Calu3 (cell line): ENCODE measurements at regions not wholly inside any gene's neighbourhood (a gene's known extent, or its start where the extent isn't known, plus 50 kb on each side); places are given as distances from the start of the nearest gene placed in this dataset.

Experiments used
- BruUV-seq: library from RNA; stranded (reverse); fragments of 400-500 nt; replicated peaks from 2 replicates; lab custom pipeline; 2021; lab: Mats Ljungman, UMichigan
- CTCF ChIA-PET: fragments of 300-600 bp; sonication (Branson Sonifier 250); formaldehyde crosslinking; loops from one replicate; lab custom pipeline; 2022; ENCODE audit warnings: antibody characterized with exemption; lab: Charles Lee
- DNase-seq: peaks from one replicate; pipeline ENCODE4 v3.0.0; 2022
- H3K27ac Mint-ChIP-seq: one replicate; pipeline ENCODE4 v1.8.0; 2022; ENCODE audit warnings: mixed read lengths; ENCODE audit not compliant: unreplicated experiment
- H3K27me3 Mint-ChIP-seq: one replicate; pipeline ENCODE4 v1.8.0; 2022; ENCODE audit warnings: mixed read lengths; ENCODE audit not compliant: unreplicated experiment
- H3K36me3 Mint-ChIP-seq: one replicate; pipeline ENCODE4 v1.8.0; 2022; ENCODE audit warnings: mild to moderate bottlenecking, moderate library complexity, mixed read lengths; ENCODE audit not compliant: insufficient read depth, unreplicated experiment
- H3K4me1 Mint-ChIP-seq: one replicate; pipeline ENCODE4 v1.8.0; 2022; ENCODE audit warnings: mild to moderate bottlenecking, low read depth, mixed read lengths; ENCODE audit not compliant: unreplicated experiment
- H3K4me3 Mint-ChIP-seq: one replicate; pipeline ENCODE4 v1.8.0; 2022; ENCODE audit warnings: mild to moderate bottlenecking, low read depth, moderate library complexity, mixed read lengths; ENCODE audit not compliant: unreplicated experiment
- H3K9me3 Mint-ChIP-seq: one replicate; pipeline ENCODE4 v1.8.0; 2022; ENCODE audit warnings: low read depth, mixed read lengths; ENCODE audit not compliant: unreplicated experiment
- intact Hi-C: fragments of 100-400 bp; cut with micrococcal nuclease; formaldehyde crosslinking; loops from one replicate; pipeline ENCODE4 v1.10.0; 2022; ENCODE audit not compliant: unreplicated experiment
- TF ChIP-seq, protein P1 (sequence below): fragments of 200-600 bp; IDR thresholded peaks from one replicate; pipeline ENCODE4 v1.8.0; 2022; ENCODE audit warnings: antibody characterized with exemption; ENCODE audit not compliant: unreplicated experiment

DNA sequence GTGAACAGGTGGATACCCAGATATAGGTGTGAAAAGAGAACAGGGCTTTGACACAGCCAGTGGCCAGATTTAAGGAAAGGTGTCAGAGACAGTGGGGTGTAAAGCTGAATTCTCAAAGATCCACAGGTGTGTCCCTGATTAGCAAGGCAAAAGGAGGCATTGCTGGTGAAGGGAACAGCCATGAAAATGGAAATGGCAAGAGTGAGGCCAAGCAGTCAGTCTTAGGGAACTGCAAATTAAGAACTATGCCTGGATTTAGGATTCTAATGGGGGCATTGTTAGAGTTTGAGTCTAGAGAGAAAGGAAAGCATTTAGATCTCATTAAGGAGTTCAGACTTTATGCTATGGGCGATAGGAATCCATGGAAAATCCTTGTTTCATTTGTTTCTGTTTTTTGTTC lies 789.2 kb downstream of the MAFB start:
- Mint-ChIP-seq H3K27me3 (no peaks in the 10 kb centered on the region), H3K4me3 (no peak overlapping the region), H3K36me3 (no peaks in the 10 kb centered on the region), H3K27ac (no peak overlapping the region), H3K4me1 (no peaks in the 10 kb centered on the region), H3K9me3 (peaks cover 29% of the 10 kb centered on the region)
- no TSS peak for BruUV-seq
- CTCF ChIA-PET = no interaction called here
- TF ChIP-seq, protein P1, sequence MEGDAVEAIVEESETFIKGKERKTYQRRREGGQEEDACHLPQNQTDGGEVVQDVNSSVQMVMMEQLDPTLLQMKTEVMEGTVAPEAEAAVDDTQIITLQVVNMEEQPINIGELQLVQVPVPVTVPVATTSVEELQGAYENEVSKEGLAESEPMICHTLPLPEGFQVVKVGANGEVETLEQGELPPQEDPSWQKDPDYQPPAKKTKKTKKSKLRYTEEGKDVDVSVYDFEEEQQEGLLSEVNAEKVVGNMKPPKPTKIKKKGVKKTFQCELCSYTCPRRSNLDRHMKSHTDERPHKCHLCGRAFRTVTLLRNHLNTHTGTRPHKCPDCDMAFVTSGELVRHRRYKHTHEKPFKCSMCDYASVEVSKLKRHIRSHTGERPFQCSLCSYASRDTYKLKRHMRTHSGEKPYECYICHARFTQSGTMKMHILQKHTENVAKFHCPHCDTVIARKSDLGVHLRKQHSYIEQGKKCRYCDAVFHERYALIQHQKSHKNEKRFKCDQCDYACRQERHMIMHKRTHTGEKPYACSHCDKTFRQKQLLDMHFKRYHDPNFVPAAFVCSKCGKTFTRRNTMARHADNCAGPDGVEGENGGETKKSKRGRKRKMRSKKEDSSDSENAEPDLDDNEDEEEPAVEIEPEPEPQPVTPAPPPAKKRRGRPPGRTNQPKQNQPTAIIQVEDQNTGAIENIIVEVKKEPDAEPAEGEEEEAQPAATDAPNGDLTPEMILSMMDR = no peak
- intact Hi-C loops = no loop called here
- no peak for DNase-seq

DNA sequence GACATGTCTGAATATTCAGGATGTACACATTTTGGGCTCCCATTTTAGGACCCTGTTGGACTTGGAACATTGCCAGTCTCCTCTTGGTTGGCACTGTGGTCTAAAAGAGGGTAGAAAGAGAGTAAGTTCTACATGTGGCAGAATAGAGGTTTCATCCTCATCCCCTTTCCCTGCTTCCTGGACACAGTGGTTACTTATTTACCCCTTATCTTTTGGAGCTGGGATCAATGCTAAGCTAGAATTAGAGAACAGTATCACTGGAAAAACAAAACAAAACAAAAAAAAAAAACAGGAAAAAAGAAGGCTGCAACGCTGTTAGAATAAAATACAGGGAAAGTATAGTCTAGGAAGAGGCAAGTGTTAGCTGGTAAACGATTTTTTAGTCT lies 790.6 kb downstream of the MAFB start:
- Mint-ChIP-seq H3K36me3 (no peaks in the 10 kb centered on the region), H3K4me3 (no peak overlapping the region), H3K27ac (no peak overlapping the region), H3K27me3 (no peaks in the 10 kb centered on the region), H3K9me3 (peaks cover 29% of the 10 kb centered on the region), H3K4me1 (no peaks in the 10 kb centered on the region)
- intact Hi-C loops = no loop called here
- CTCF ChIA-PET = no interaction called here
- TF ChIP-seq, protein P1 = no peak
- DNase-seq = no peak
- no TSS peak for BruUV-seq

DNA sequence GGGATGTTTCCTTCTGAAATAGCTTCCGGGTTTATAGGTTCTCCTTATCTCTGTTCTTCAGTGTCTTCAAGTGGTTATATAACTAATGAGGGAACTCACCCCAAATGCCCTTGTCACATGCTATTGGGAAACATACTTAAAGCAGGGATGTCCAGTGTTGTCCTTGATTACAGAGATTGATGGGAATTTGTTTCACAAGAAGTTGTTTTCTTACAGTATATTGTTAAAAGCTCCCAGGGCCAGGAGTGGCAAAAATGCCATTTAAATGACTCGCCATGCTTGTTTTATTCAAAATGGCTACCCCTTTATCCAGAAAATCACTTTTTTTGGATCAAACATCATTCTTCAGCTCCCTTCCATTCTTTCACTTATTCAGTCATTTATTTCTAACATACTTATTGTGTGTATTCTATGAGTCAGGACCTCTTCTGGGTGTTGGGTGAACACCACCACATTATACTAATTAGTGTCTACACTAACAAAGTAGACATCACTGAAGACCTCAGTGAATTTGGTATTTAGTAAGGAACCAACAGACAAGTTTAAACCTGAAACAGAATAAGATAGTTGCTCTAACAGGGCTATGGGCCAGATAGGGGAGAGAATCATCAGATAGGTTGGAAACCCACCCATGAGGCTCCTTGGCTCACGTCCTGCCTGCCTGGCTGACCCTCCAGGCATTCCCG lies 791.1 kb downstream of the MAFB start:
- DNase-seq = no peak
- Mint-ChIP-seq H3K36me3 (no peaks in the 10 kb centered on the region), H3K9me3 (peaks cover 26% of the 10 kb centered on the region), H3K4me1 (no peaks in the 10 kb centered on the region), H3K4me3 (no peak overlapping the region), H3K27me3 (no peaks in the 10 kb centered on the region), H3K27ac (no peak overlapping the region)
- BruUV-seq = no TSS peak
- intact Hi-C loops = no loop called here
- TF ChIP-seq, protein P1 = no peak
- CTCF ChIA-PET = no interaction called here

DNA sequence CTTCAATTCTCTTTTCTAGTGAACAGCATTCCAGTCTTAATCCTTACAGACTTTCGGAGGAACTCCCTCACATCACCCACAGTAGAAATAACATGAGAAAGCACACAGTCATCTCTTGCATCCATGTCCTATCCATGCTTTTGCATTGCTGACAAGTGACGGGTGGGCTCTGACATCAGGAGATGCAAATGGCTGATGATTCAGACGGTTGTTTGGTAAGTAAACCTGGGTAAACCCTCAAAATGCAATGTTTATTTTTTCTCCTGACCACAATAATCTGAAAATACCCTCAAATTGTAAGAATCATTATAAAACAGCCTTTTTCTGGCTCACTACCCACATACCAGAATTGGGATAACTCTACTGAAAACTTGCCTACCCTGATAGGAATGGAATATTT lies 792.0 kb downstream of the MAFB start:
- H3K27ac Mint-ChIP-seq = no peak overlapping the region
- H3K27me3 Mint-ChIP-seq = no peaks in the 10 kb centered on the region
- DNase-seq = no peak
- no TSS peak for BruUV-seq
- TF ChIP-seq, protein P1 = no peak
- H3K4me1 Mint-ChIP-seq = no peaks in the 10 kb centered on the region
- CTCF ChIA-PET = no interaction called here
- H3K4me3 Mint-ChIP-seq = no peak overlapping the region
- intact Hi-C loops = no loop called here
- H3K9me3 Mint-ChIP-seq = peaks cover 23% of the 10 kb centered on the region
- no peaks in the 10 kb centered on the region for H3K36me3 Mint-ChIP-seq
